SIG-M5 treated with dmso at 0.1 percent for 504 hours (cell line): ENCODE measurements at regions not wholly inside any gene's neighbourhood (a gene's known extent, or its start where the extent isn't known, plus 50 kb on each side); places are given as distances from the start of the nearest gene placed in this dataset.
"Not testable (repeated sequence)": the region's sequence is repeated elsewhere in the genome, so short reads cannot be mapped to it uniquely, and the experiment has no call there.

Source experiments
- DNase-seq: peaks from one replicate; lab custom pipeline; 2025; ENCODE audit not compliant: unreplicated experiment; lab: John Stamatoyannopoulos, UW

DNA sequence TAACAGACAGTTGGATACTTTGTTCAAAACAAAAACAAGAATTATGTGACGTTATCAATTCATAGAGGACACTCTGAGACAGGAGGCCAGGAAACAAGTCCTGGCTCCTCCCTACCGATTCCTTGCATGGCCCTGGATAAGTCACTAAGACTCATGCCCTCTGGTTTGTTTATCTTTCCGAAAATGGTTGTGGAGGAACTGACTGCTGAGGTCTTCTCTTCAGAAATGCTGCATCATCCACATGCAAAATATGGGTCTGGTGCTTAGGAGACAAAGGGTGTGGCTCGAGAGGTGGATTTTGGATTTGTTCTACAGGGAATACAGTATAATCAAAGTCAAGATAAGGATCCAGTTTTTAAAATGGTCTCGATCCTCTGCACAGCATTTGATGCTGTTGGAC, 130.9 kb downstream of the RELL1 start:
- no peak for DNase-seq

GRCh38 chr4:37549866-37550265, 136.3 kb downstream of the RELL1 start:
- not testable (repeated sequence) for DNase-seq

DNA sequence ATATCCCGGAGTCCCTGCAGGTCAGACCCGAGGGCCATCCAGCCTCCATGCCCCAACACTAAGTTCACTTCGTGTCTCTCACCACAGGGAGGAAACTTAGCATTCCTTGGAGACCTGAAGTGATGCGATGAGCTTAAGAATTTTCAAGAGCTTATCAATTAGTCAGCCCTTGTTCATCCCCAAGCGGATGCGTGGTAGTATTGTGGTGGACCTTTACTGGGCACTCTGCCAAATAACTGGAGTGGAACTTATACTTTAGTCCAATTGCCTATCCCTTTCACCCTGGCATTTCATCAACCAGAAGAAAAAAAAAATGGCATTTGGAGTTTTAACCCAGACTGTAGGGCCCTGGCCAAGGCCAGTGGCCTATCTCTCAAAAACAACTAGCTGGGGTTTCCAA, 137.1 kb downstream of the RELL1 start:
- DNase-seq, result no peak

GRCh38 chr4:37546586-37546985, 139.6 kb downstream of the RELL1 start:
- no peak for DNase-seq

DNA sequence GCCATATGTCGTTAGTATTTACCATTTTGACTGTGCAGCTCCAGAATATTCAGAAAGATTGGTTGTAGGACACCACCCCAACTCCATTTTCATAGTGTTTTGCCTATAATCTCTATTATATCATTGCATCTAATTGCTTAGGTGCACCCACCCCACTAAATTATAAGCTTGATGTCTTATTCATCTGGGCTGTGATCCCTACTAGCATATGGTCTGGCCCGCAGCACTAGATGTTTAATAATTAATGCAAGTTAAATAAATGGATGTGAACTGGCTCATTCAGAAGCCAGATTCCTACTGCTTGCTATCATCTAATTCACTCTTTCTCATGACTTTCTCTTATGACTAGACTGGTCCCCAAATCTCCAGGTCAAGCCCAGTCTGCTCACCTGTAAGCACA, 143.5 kb downstream of the RELL1 start:
- no peak for DNase-seq

GRCh38 chr4:37541956-37542355, 144.2 kb downstream of the RELL1 start:
- no peak for DNase-seq

DNA sequence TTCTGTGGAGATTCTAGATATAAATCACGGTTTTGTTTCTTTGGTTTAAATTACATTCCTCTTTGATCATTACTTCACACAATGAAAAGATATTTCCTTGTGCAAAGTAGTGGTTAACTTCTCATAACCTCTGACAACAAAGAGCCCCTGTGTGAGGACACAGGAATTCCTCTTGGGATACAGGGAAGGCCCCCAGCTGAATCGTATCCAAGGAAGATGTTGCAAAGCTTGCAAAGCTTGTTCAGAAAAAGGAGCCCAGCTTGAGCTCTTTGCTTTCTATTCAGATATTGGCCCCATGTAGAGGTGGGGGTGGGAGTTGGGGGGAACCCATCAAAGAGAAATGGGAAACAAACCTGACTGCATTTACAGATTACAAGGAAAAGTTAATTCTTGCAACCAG, 145.7 kb downstream of the RELL1 start:
- DNase-seq, result no peak

GRCh38 chr4:37538931-37539330, 147.2 kb downstream of the RELL1 start:
- DNase-seq, result no peak

GRCh38 chr4:37537484-37537883, 148.7 kb downstream of the RELL1 start:
- no peak for DNase-seq

DNA sequence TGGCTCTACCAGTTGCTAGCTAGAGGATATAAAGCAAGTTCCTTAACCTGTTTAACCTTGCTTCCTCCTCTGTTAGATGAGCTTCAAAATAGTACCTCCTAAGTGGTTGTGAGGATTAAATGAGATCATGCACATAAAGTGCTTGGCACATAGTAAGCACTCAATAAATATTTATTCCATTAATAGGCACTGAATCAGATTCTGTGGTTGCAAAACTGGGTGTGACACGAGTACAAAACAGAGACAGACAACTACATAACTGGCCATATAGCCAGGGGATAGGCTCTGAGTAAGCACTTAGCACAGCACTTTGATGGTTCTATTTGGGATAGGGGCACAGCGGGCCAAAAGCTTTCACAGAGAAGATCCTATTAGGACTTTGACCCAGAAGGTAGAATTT, 150.3 kb downstream of the RELL1 start:
- no peak for DNase-seq

DNA sequence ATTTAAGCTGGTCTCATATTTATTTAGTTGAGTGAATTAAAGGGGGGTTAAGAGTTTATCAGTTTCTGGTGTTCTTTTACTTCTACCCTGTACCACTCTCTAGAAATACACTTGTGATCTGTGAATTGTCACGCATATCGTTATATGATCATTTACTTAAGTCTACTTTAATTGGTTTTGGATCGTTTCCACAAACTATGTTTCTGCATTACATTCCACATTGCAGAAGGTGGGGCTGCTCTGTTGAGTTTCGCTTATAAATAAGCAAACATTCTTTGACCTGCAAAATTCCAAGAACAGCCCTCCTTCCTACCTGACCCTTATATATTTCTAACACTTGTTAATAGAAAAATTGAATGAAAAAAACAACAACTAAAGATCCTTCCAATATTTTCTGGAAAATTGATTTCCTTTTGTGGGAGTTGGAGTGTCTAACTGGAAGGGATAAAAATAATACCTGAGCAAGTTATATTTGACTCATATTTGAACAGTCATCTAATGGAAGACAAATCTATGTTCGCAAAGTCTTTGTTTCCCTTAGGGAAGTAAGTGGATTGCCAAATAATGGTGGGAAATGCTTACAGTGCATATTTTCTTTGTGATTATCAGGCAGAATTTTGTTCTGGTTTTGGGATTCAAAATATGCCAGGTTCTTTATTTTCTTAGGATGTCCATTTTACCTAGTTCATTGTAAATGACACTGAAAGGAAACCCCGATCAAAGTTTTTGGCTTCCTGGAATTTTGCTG, 152.7 kb downstream of the RELL1 start:
- no peak for DNase-seq

DNA sequence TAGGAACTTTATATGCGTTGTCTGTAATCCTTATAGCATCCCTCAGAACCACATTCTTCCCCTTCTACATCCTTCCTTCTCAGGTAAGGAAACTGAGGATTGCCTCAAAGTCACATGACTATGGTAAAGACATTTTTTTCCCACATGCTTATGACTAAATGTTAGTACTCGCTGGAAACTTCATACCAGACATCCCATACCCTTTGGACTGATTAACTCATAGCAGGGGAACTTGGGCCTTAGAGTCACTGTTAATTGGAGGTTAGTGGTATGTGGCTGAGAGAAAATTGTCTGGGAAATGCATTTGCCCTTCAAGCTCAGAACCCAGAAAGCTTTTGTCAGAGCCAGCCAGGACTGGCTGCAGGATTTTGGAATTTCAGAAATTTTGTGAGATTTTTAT, 155.0 kb downstream of the RELL1 start:
- DNase-seq, result no peak

DNA sequence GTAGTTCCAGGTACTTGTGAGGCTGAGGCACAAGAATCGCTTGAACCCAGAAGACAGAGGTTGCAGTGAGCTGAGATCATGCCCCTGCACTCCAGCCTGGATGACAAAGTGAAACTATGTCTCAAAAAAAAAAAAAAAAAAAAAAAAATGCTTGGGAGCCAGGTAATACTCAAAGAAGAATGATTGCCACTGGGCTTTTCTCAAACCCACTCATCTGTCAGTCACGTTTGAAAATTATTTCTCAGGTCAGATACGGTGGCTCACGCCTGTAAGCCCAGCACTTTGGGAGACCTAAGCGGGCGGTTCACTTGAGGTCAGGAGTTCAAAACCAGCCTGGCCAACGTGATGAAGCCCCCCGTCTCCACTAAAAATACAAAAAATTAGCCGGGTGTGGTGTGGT, 155.7 kb downstream of the RELL1 start:
- no peak for DNase-seq

GRCh38 chr4:37528166-37528885, 157.8 kb downstream of the RELL1 start:
- DNase-seq, result peak; percentile 71

DNA sequence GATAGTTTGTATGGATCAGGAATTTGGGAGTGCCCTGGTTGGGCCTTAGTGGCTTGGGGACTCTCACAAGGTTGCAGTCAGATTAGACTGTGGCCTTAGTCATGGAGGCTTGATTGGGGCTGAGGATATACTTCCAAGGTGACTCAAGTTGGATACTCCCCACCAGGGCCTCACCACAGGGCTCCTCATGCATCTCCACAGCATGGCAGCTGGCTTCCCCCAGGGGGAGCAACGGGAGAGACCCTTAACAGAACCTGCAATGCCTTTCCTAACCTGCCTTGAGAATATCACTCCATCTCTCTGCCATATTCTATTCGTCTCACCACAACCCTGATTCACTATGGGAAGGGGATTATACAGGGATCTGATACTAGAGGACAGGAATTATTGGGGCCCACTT, 161.9 kb downstream of the RELL1 start:
- no peak for DNase-seq

GRCh38 chr4:37522996-37523395, 163.2 kb downstream of the RELL1 start:
- no peak for DNase-seq

GRCh38 chr4:37517326-37517725, 168.8 kb downstream of the RELL1 start:
- no peak for DNase-seq

GRCh38 chr4:37516057-37516775, 170.0 kb downstream of the RELL1 start:
- DNase-seq, result no peak

- DNase-seq, result no peak
Measured at GRCh38 chr4:37510626-37511025, 175.6 kb downstream of the RELL1 start.

DNA sequence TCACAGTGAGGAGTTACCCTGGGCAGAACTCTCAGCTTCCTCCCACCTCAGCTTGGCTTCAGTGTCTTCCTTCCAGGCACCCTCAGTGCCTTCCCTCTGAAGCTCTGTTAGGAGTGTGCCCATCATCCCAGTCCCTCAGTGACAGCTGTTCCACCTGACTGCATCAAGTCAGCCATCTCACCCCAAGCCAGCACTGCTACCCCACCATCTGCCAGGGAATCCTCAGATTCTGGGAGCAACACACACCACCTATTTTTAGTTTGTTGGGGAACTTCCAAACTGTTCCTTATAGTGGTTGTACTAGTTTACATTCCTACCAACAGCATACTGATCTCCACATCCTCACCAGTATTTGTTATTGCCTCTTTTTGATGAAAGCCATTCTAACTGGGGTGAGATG, 182.9 kb downstream of the RELL1 start:
- no peak for DNase-seq

DNA sequence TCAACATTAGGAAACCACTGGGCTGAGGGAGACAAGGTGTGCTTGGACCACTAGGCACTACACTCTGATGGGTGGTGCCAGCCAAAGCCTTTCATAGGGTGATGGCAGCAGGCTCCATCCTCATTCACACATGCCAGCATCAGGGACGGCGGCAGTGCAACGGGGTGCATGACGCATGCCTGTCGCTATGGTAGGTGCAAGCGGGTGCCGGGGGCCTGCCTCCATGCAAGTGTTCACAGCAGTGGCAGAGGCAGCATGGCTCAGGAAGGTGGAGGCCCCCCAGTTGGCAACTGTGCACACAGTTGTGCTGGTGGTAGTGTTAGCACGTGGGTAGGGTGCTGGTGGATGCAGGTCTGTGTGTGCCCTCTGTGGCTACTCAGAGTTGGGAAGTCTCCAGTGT, 184.1 kb downstream of the RELL1 start:
- no peak for DNase-seq
